Brain microvascular endothelial cell (primary cell): ENCODE measurements at regions not wholly inside any gene's neighbourhood (a gene's known extent, or its start where the extent isn't known, plus 50 kb on each side); places are given as distances from the start of the nearest gene placed in this dataset.

Source experiments
- DNase-seq: peaks from one replicate; pipeline ENCODE4 v3.0.0-alpha.2; 2020
- H3K27ac ChIP-seq: fragments of 250-450 bp; sonication (Bioruptor Pico); 2 replicates; pipeline ENCODE4 v1.5.1; 2020; ENCODE audit warnings: mild to moderate bottlenecking, moderate library complexity
- H3K27me3 ChIP-seq: fragments of 250-450 bp; sonication (Bioruptor Pico); replicated peaks from 2 replicates; pipeline ENCODE4 v1.5.1; 2020; ENCODE audit warnings: mild to moderate bottlenecking
- H3K36me3 ChIP-seq: fragments of 250-450 bp; sonication (Bioruptor Pico); replicated peaks from 2 replicates; pipeline ENCODE4 v1.5.1; 2020; ENCODE audit warnings: mild to moderate bottlenecking
- H3K4me3 ChIP-seq: 2 replicates; pipeline ENCODE4 v1.5.1; 2011; ENCODE audit warnings: low read depth, mild to moderate bottlenecking, control low read depth, low read length, moderate library complexity
- CTCF ChIP-seq: IDR thresholded peaks from 2 replicates; pipeline ENCODE4 v1.5.1; 2011; ENCODE audit warnings: low read depth, mild to moderate bottlenecking, moderate library complexity, low read length, control low read depth, inconsistent platforms; ENCODE audit errors: missing control alignments
- in situ Hi-C: cut with HindIII; loops from 2 replicates; pipeline ENCODE4 v1.10.0; 2017; ENCODE audit warnings: low sequenced_read_pairs, low pct_ligation_motif_present

- DNase-seq: no peak
- in situ Hi-C loops: no loop called here
- H3K4me3 ChIP-seq: no peak overlapping the region
- peaks cover 37% of the 10 kb centered on the region for H3K27me3 ChIP-seq
- no peaks in the 10 kb centered on the region for H3K36me3 ChIP-seq
- no peak for TF ChIP-seq CTCF
- H3K27ac ChIP-seq: no peak overlapping the region
These were observed 92.6 kb upstream of the CASZ1 start for GRCh38 chr1:10888791-10889649.

- DNase-seq: no peak
- in situ Hi-C loops: no loop called here
- Histone ChIP-seq H3K27ac (no peak overlapping the region), H3K27me3 (peaks cover 37% of the 10 kb centered on the region), H3K36me3 (no peaks in the 10 kb centered on the region), H3K4me3 (no peak overlapping the region)
- TF ChIP-seq CTCF: no peak
These were observed 93.4 kb upstream of the CASZ1 start for GRCh38 chr1:10889650-10890353.

GRCh38 chr1:10890491-10891071 lies 94.1 kb upstream of the CASZ1 start:
- Histone ChIP-seq H3K4me3 (no peak overlapping the region), H3K27me3 (peaks cover 37% of the 10 kb centered on the region), H3K36me3 (no peaks in the 10 kb centered on the region), H3K27ac (no peak overlapping the region)
- DNase-seq: no peak
- TF ChIP-seq CTCF: no peak
- in situ Hi-C loops: no loop called here

GRCh38 chr1:10891091-10891490 lies 94.6 kb upstream of the CASZ1 start:
- Histone ChIP-seq H3K27ac (no peak overlapping the region), H3K4me3 (no peak overlapping the region), H3K27me3 (peaks cover 37% of the 10 kb centered on the region), H3K36me3 (no peaks in the 10 kb centered on the region)
- TF ChIP-seq CTCF: no peak
- in situ Hi-C loops: no loop called here
- DNase-seq: no peak

- no peak for DNase-seq
- in situ Hi-C loops: no loop called here
- TF ChIP-seq CTCF: no peak
- H3K36me3 ChIP-seq: no peaks in the 10 kb centered on the region
- no peak overlapping the region for H3K4me3 ChIP-seq
- peaks cover 35% of the 10 kb centered on the region for H3K27me3 ChIP-seq
- H3K27ac ChIP-seq: no peak overlapping the region
These were observed 96.0 kb upstream of the CASZ1 start for GRCh38 chr1:10892138-10893065.
